ENCODE measurements at regions not wholly inside any gene's neighbourhood (a gene's known extent, or its start where the extent isn't known, plus 50 kb on each side); places are given as distances from the start of the nearest gene placed in this dataset.
"Not testable (repeated sequence)": the region's sequence is repeated elsewhere in the genome, so short reads cannot be mapped to it uniquely, and the experiment has no call there.

DNA sequence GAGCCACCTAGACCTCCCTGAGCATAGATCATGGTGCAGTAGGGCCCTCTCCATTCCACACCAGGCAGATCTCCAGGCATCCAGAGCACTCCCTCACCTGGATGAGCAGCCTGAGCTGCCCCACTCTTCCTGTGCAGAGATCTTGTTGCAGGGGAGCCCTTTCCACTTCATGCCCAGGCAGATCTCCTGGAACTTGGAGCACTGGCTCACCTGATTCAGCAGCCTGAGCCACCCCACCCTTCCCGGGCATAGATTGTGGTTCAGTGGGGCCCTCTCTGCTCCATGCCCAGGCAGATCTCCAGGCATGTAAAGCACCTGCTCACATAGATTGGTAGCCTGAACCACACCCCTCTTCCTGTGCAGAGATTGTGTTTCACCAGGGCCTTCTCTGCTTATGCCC is 78.0 kb downstream of the SEC16B start:
- DNase-seq (ENCODE audit: low spot score), result no peak

DNA sequence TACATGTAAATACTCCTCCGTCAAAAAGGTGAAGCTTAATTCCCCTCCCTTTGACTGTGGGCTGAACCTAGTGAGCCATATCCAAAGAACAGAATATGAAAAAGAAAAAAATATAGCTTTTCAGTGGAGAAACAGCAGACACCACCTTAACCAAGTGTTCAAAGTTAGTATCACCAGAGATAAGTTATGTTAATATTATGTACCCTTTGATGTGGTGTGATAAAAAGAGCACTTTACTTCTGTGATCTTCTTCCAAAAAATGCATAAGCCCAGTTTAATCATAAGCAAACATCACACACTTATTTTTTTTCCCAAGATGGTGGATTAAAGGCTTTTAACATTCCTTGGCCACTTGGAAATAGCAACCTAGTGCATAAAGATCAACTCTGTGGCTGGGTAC is 79.4 kb downstream of the SEC16B start:
- DNase-seq (ENCODE audit: low spot score), result no peak

DNA sequence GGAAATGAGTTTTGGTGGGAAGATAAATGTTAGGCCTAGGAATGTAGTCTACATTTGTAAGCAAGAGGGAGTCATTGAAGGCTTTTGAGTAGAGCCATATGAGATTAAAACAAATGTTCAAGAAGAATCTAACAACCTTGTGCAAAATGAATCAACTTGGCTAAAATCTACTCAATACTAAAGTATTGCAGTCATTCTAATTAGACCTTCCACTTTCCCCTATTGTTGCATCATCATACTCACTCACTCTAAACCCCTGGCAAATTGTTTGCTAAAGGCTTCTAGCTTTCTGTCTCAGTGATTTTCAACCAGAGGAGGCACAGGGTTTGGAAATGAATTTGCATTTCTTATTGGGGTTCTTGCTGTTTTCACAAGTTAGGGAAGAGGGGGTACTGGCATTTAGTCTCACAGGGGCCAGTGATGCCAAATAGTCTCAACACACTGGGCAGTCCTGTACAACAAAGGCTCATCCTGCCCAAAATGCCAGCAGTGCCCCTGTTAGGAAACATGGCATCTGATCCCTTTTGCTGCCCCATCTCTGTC is 85.3 kb downstream of the SEC16B start:
- no peak for DNase-seq (ENCODE audit: low spot score)

DNA sequence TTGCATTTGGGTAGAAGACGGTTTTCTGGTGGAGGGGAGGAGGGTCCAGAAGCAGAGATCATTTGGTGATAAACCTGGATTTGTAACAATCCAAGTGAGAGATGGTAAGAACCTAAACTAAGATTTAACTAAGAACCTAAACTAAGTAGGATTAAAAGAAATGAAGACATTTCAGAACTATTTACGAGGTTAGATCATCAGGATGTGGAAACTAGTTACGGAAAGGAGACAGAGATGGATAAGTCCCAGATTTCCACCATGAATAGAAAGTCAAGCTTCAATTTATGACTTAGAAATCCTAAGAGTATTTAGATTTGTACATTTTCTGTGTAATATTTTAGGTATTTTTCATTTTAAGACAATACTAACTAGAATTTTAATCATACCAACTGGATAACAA is 86.3 kb downstream of the SEC16B start:
- no peak for DNase-seq (ENCODE audit: low spot score)

DNA sequence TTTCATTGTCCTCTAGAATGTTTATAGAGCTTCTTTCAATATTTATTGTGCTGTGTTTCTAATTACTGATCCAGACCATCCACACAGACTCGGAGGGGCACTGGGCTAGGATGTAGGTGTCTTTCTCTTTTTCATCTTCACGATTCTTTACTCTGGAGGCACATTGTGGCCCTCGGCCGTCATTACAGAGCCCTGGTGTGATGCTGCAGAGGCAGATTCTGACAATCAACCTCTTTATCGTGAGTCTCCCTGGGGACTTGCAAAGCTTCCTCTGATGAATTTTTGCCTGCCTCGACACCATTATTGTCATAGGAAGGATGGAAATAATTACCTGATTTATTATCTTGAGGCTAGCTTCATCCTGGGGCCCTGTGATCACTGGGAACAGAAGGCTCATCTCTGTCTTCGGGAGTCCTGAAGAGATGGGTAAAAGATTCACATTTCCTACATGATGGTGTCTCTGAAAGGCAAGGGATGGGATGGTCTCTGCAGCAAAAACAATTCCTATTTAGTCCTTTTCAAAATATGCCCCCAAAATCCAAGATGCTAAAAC is 89.4 kb downstream of the SEC16B start:
- DNase-seq (ENCODE audit: low spot score), result no peak

DNA sequence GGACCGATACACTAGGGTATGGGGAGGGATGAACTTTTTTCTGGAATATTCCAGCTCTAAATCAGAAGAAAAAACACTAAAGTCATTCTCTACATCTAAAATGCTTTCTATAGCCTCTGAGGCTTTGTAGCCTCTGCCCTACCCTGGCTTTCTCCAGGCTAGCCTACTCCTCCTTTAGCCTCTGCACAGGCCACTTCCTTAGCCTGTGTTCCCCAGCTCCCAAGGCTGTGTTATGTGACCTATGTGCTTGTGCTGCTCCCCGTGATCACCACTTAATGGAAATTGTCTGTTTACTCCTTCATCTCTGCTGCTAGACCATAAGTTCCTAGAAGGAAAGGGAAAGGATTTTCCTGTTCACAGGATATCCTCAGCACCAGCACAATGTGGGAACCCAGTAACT is 92.8 kb downstream of the SEC16B start:
- no peak for DNase-seq (ENCODE audit: low spot score)

DNA sequence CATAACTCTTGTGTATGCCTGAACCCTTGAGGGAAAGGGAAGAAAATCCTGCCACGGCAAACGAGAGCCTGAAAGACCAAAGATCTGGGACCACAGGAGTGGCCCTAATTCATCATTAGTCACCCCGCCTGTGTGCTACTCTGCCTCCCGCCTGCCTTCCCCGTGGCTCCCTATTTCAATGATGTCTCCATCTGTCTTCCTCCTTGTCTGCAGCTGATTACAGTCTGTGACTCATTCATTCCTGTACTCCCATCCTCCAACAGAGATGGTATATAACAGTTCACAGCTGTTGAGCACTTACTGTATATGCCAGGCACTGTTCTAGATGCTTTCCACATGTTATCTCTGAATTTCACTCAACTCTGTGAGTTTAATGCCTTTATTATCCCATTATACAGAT is 96.6 kb downstream of the SEC16B start:
- DNase-seq (ENCODE audit: low spot score), result no peak

DNA sequence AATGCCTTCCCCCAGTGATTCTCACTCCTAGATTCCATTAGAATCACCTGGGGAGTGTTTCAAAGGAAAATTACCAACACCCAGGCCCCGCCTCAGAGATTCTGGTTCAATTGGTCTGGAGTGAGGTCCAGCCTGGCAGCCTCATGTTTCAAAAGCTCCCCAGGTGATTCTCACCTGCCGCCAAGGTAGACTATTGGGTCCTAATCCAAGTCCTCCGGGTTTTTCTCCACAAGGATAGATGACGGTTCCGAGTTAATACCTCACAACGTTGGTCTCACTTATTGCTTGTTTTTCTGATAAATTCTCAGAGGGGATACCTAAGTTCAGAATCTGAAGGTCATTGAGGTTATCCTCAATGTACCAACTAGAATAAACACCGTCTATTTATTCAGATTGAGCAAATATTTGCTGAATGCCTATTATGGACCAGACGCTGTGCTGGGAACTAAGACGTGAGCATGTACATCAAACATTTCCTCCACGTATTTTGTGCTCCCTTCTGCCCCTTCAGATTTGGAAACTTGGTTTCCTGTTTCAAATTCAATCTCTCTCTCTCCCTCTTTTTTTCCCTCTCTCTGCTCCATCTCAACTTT is 97.5 kb downstream of the SEC16B start:
- no peak for DNase-seq (ENCODE audit: low spot score)

DNA sequence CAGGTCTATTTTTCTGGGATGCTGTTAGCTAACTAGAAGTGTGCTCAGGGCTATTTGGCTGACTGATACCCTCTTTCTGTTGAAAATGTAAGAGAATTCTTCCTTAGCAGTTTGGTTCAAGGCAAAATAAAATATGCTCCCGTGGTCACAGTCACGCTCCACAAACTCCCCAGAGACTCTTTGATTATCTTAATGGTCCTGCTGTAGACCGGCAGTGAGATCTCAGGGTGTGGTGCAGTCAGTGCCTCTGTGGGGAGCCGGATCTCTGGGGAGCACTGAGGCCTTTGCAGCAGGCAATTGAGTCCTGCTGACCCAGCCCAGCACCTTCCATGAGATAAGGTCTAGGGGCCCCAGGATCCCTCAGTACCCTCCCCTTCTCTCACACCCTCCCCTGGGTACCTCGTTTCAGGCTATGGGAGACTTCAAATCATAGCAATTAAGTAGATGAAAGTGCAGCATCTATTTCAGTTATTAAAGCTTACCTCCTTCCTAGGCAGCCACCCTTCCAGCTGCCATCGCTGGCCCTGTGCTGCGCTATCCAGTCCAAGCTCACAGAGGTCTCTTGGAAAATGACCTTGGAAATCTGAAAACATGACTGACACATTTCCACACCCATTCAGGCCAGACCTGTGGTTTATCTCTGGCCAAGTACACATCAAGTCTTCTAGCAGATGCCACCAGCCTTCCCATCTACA is 98.1 kb downstream of the SEC16B start:
- DNase-seq (ENCODE audit: low spot score), result no peak

DNA sequence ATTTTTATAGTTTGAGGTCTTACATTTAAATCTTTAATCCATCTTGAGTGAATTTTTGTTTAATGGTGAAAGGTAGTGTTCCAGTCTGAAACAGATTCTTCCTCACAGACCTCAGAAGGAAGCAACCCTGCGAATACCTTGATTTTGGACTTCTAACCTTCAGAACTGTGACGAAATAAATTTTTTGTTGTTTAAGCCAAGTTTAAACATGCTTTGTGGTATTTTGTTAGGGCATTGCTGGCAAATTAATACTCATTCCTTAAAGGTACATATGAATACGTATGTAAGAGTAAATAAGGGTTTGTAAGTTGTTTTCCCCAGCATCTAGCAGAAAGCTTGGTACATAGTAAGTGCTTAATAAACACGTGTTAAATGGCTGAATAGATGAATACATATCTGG is 100.3 kb downstream of the SEC16B start:
- DNase-seq (ENCODE audit: low spot score), result no peak

DNA sequence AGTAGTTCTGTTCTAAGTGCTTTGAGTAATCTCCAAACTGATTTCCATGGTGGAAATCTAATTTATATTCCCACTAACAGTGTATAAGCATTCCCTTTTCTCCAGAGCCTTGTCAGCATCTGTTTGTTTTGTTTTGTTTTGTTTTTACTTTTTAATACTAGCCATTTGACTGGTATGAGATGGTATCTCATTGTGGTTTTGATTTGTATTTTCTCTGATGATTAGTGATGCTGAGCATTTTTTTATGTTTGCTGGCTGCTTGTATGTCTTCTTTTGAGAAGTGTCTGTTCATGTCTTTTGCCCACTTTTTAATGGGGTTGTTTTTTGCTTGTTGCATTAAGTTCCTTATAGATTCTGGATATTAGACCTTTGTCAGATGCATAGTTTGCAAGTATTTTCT is 100.8 kb downstream of the SEC16B start:
- DNase-seq (ENCODE audit: low spot score), result not testable (repeated sequence)

DNA sequence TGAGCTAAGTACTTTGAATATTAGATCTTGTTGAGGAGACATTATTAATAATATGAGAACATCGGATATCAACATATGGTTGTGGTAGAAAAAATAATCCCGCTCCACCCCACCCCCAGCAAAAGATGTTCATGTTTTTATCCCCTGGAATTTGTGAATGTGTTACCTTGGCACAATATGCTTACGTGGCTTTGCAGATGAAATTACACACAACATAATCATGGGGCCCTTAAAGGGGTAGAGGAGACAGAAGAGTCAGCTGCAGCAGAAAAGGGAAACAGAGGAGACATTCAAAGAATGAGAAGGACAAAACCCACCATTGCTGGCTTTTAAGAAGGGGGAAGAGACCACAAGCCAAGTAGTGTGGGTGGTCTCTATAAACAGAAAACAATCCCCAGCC is 104.1 kb downstream of the SEC16B start:
- DNase-seq (ENCODE audit: low spot score), result no peak

DNA sequence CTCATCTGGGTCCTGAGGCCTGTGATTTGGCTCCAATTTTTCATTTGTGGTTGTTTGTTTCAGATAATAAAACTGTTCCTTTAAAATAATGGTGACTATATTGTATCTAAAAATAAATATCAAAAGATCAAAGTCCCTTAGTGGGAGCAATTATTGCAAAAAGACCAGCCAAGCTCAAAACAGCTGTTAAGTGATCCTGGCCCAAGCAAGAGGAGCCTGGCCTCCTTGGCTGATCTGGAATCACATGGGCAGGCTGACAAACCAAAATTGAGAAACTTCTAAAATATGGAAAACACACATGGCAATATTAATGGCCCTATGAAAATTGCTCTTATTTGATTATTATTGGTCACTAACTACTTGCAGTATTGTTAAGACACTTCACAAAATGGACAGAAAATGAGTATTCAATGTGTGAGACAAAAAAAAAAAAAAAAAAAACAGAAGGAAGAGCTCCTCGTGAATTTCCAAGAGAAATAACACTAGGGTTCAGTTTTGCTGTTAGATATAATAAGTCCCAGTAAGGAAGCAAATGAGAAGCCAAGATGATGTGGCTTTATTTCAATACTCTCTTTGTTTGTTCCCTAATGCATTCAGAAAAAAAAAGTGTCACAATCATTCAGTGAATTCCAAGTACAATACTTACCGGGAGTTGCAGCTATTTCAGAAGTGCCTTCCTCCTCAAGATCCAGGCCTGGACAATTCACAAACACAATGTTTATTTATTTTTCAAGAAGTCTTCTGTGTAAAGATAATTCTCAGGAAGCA is 105.1 kb downstream of the SEC16B start:
- no peak for DNase-seq (ENCODE audit: low spot score)

DNA sequence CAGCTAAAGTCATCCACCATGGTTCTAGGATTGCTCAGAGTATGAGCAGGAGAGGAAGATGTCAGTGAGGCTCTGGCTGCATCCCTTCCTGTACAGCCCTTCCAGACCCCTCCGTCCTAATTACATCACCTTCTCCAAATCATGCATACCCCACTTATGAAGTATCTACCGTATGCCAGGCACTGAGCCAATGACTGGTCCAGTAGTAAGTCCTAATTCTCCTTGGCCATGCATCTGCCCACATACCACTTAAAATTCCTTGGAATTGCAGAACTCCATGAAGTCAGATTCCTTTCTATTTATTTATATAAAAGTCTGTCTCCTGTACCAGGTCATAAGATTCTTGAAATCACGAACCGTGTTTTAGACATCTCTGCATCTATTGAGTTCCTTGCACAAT is 106.1 kb downstream of the SEC16B start:
- DNase-seq (ENCODE audit: low spot score), result no peak

DNA sequence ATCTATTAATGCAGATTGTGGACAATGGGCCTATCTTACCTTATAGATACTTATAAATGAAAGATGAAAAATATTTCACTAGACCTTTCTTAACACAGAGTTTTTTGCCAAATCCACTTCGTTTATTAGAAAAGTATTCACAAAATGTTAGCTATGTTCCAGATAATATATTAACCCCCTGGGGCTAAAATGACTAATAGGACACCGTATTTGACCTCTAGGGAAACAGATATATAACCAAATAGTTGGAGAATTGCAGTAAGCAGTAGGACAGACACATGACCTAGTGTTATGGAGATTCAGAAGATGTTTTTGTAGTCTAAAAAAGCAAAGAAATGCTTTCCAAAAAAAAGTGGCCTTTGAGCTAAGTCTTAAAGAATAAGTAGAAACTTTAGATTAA is 106.9 kb downstream of the SEC16B start:
- no peak for DNase-seq (ENCODE audit: low spot score)

DNA sequence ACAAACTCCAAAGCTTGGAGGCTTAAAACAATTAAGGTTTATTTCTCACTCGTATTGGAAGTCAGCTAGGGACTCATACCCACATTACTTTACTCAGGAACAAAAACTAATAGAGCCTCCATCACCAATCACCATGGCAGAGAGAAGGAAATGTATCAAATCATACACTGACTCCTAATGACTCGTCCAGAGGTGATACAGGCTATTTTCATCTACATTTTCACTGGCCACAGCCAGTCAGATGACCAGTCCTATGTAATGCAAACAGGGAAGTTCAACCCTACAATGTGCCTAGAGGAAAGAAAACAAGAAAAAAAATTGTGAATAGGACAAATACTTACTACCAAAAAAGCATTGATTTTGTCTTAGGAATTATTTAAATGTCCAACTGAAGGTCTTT is 110.3 kb downstream of the SEC16B start:
- no peak for DNase-seq (ENCODE audit: low spot score)

DNA sequence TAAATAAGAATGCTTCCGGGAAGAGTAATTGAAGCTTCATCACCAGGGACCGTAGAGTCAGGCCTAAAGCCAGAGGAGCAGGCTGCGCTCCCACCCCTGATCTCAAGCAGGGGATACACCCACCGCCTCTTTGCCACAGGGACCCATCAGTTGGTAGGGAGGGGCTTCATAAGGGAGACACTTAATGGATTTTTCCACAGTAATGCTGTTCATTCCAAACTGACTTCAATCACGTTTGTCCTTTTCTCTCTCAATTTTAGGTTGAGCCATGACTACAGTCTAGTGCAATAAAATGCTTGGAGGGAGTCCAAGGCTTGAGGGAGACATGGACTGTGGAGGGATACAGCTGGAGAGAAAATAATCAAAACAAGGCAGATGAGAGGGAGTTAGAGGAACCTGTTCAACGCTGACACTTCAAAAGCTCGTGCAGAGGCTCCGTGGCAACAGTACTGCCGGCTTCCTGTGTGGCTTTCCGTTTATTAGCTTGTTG is 111.5 kb downstream of the SEC16B start:
- DNase-seq (ENCODE audit: low spot score), result no peak

DNA sequence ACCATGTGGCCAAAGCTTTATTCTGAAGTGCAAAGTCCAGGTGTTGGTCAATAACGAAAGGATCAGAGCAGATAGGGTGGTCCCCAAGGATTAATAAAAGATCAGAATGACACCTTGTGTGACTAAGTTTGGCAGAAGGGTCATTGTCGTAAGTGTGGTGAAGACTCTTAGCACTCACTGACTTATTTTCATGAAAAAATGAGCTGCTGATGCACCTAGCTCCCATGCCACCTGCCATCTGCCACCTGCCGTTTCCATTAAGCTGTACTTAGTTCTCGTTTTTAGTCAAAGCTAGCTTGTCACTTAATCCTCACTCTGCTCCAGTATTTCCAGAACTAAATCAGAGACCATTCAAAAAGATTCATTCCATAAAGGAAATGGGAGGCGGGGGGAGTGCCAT is 112.6 kb downstream of the SEC16B start:
- no peak for DNase-seq (ENCODE audit: low spot score)

DNA sequence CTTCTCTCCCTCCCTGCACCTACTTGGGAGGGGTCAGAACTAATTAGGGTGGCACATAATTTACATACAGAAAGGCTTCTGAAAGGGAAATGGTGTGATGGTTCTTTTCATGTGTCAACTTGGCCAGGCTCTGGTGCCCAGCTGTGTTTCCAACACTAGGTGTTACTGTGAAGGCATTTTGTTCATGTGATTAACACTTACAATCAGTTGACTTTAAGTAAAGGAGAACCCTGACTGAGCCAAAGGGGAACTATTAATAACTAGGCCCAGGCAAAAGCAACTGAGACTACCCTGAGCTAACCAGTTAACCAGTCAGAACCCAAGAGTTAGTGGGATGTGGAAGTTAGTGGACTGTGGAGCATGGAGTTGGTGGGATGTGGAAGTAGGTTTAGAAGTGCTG is 114.9 kb downstream of the SEC16B start:
- no peak for DNase-seq (ENCODE audit: low spot score)

DNA sequence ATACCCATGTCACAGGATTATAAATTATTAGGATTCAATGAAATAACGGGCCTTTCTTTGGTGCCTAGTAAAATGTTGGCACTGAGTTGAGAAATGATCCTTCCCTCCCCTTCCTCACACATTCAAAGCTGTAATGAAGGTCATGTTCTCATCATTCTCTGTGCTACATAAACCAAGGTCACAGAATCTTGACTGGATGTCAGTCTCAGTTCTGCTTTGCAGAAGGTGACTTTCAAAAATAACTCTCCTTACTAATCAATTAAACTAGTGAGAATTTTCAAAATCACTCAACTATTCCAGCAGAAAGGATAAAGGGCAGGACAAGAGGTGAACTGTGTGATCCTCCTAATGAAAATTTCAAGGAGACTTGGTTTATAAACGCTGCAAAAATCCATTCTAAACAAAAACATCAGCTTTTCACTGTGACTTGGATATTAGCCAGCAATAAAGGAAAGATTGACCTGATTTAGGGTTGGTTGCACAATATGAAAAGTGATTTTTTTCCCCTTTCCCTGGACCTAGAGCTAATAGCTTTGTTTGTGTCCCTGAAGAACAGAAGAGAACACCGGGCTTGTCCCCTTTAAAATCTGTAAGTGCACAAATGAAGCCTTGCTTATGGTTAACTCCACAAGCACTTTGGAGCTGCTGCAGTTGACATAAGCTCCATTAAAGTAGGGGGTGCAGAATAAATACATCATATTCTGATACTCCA is 120.1 kb downstream of the SEC16B start:
- DNase-seq (ENCODE audit: low spot score), result no peak

DNA sequence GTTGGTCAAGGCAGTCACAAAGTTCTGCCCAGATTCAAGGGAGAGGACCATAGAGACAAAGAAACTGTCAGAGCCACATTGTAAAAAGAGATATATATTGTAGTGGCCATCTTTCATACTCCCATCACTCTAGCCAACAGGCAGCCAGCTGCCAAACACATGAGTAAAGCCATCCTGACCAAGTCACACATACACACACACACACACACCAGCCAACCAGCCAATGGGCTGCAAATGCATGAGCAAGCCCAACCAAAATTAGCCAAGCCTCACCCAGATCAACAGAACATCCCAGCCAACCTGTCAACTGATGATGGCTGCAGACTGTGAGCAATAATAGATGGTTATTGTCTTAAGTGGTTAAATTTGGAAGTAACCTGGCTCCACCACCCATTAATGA is 120.7 kb downstream of the SEC16B start:
- no peak for DNase-seq (ENCODE audit: low spot score)

DNA sequence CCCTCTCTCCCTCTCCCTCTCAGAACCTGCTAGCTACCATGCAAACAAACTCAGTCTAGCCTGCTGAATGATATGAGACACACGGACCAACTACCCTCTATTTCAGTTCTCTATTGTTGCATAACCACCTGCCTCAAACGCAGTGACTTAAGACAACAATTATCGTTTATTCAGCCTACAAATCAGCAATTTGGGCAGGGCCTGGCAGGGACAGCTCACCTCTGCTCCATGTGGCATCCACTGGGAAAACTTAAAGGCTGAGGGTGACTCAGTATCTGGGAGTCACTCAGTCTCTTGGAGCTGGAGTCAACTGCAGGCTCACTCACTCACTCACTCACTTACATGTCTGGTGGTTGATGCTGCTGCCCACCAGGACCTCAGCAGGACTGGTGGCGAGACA is 121.3 kb downstream of the SEC16B start:
- no peak for DNase-seq (ENCODE audit: low spot score)

Measured in iPS-NIHi11 (cell line).